ENCODE measurements at regions not wholly inside any gene's neighbourhood (a gene's known extent, or its start where the extent isn't known, plus 50 kb on each side); places are given as distances from the start of the nearest gene placed in this dataset.

DNA sequence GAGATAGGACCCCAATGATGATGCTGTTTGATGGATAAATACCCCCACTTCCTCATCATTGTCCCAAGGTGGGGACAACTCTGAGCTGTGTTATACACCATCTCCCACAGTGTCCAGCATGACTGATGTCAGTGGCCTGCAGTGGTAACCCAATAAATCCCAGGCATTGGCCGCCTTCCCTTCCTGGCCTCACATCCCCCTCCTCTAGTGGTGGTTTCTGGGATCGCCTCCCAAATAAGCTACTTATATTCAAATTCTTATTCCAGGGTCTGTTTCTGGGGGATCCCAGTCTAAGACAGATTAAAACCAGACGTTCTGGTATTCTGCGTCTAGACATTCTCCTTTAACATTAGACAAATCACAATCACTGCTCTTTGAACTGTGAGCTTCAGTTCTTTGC lies 90.6 kb downstream of the SCP2D1 start:
- H3K4me2 ChIP-seq (ENCODE audit: low read depth, low read length, poor library complexity, severe bottlenecking) = no peak overlapping the region
- no peaks in the 10 kb centered on the region for H4K20me1 ChIP-seq (ENCODE audit: insufficient read depth, low read length, poor library complexity, severe bottlenecking)
- no peaks in the 10 kb centered on the region for H3K36me3 ChIP-seq (ENCODE audit: insufficient read depth, low read length)
- no peaks in the 10 kb centered on the region for H3F3A ChIP-seq (ENCODE audit: low read depth)
- H3K9me2 ChIP-seq (replicated peaks; ENCODE audit: low read depth, low read length) = no peaks in the 10 kb centered on the region
- TF ChIP-seq, protein P1, sequence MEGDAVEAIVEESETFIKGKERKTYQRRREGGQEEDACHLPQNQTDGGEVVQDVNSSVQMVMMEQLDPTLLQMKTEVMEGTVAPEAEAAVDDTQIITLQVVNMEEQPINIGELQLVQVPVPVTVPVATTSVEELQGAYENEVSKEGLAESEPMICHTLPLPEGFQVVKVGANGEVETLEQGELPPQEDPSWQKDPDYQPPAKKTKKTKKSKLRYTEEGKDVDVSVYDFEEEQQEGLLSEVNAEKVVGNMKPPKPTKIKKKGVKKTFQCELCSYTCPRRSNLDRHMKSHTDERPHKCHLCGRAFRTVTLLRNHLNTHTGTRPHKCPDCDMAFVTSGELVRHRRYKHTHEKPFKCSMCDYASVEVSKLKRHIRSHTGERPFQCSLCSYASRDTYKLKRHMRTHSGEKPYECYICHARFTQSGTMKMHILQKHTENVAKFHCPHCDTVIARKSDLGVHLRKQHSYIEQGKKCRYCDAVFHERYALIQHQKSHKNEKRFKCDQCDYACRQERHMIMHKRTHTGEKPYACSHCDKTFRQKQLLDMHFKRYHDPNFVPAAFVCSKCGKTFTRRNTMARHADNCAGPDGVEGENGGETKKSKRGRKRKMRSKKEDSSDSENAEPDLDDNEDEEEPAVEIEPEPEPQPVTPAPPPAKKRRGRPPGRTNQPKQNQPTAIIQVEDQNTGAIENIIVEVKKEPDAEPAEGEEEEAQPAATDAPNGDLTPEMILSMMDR (conservative IDR thresholded peaks at IDR 0.05; ENCODE audit: low read length) = no peak
- no peak for TF ChIP-seq EZH2phosphoT487 (IDR thresholded peaks at IDR 0.05; ENCODE audit: borderline replicate concordance)
- H3K79me2 ChIP-seq (ENCODE audit: insufficient read depth, low read length) = no peaks in the 10 kb centered on the region
- no peak overlapping the region for H3K4me3 ChIP-seq (ENCODE audit: low read length, poor library complexity, severe bottlenecking)
- H2AFZ ChIP-seq (ENCODE audit: low read length) = no peak overlapping the region
- H3K4me1 ChIP-seq (ENCODE audit: insufficient read depth, low read length, poor library complexity, severe bottlenecking) = no peaks in the 10 kb centered on the region
- H3K9ac ChIP-seq (ENCODE audit: low read depth, low read length, poor library complexity, severe bottlenecking) = no peak overlapping the region
- H3K27me3 ChIP-seq (ENCODE audit: insufficient read depth, low read length, poor library complexity, severe bottlenecking) = no peaks in the 10 kb centered on the region
- no peaks in the 10 kb centered on the region for H3K9me3 ChIP-seq (ENCODE audit: insufficient read depth, low read depth, low read length)

DNA sequence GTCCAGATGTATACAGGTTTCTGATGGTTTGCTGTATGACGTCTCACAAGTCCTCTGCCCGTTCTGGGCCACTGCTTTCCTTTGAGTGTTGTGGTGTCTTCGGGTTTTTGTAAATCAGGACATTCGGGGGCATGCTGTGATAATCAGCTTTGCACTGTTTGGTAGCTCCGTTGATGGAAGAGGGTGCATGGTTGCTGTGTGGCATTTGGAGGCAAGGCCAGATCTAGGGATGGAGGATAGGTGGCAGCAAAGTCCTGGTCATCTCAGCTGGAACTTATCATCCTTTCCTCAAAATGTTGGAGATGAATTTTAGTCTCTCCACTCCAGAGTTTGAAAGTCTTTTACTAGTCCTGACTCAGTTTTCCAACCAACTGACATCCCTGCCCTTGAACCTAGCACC lies 91.0 kb downstream of the SCP2D1 start:
- Histone ChIP-seq H2AFZ (ENCODE audit: low read length) (no peak overlapping the region), H3K9ac (ENCODE audit: low read depth, low read length, poor library complexity, severe bottlenecking) (no peak overlapping the region), H3K9me2 (replicated peaks; ENCODE audit: low read depth, low read length) (no peaks in the 10 kb centered on the region), H4K20me1 (ENCODE audit: insufficient read depth, low read length, poor library complexity, severe bottlenecking) (no peaks in the 10 kb centered on the region), H3K79me2 (ENCODE audit: insufficient read depth, low read length) (no peaks in the 10 kb centered on the region), H3K9me3 (ENCODE audit: insufficient read depth, low read depth, low read length) (no peaks in the 10 kb centered on the region), H3K36me3 (ENCODE audit: insufficient read depth, low read length) (no peaks in the 10 kb centered on the region), H3K4me2 (ENCODE audit: low read depth, low read length, poor library complexity, severe bottlenecking) (no peak overlapping the region), H3K4me3 (ENCODE audit: low read length, poor library complexity, severe bottlenecking) (no peak overlapping the region), H3K27me3 (ENCODE audit: insufficient read depth, low read length, poor library complexity, severe bottlenecking) (no peaks in the 10 kb centered on the region), H3K4me1 (ENCODE audit: insufficient read depth, low read length, poor library complexity, severe bottlenecking) (no peaks in the 10 kb centered on the region), H3F3A (ENCODE audit: low read depth) (no peaks in the 10 kb centered on the region)
- TF ChIP-seq EZH2phosphoT487 (IDR thresholded peaks at IDR 0.05; ENCODE audit: borderline replicate concordance) = no peak
- TF ChIP-seq, protein P1 (conservative IDR thresholded peaks at IDR 0.05; ENCODE audit: low read length) = peak; percentile 26

DNA sequence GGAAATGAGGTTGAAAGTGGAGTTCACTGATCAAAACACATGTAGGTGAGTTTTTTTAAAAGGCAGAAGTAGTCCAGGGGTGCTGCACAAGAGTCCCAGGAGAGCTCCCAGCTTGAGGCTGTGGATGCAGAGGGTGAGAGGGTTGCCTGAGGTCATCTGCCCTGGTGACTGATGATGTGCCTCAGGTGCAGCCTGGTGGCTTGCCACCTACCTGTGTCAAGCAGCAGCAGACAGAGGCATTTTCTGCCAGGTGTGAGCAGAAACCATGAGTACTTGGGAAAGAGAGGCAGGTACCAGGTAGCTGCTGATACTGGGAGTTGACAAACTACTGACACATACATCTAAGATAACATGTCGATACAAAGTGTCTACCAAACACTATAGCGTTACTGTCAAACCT lies 92.5 kb downstream of the SCP2D1 start:
- Histone ChIP-seq H4K20me1 (ENCODE audit: insufficient read depth, low read length, poor library complexity, severe bottlenecking) (no peaks in the 10 kb centered on the region), H3F3A (ENCODE audit: low read depth) (no peaks in the 10 kb centered on the region), H3K27me3 (ENCODE audit: insufficient read depth, low read length, poor library complexity, severe bottlenecking) (no peaks in the 10 kb centered on the region), H3K9me3 (ENCODE audit: insufficient read depth, low read depth, low read length) (no peaks in the 10 kb centered on the region), H3K9ac (ENCODE audit: low read depth, low read length, poor library complexity, severe bottlenecking) (no peak overlapping the region), H2AFZ (ENCODE audit: low read length) (no peak overlapping the region), H3K4me3 (ENCODE audit: low read length, poor library complexity, severe bottlenecking) (no peak overlapping the region), H3K36me3 (ENCODE audit: insufficient read depth, low read length) (no peaks in the 10 kb centered on the region), H3K79me2 (ENCODE audit: insufficient read depth, low read length) (no peaks in the 10 kb centered on the region), H3K4me1 (ENCODE audit: insufficient read depth, low read length, poor library complexity, severe bottlenecking) (no peaks in the 10 kb centered on the region), H3K4me2 (ENCODE audit: low read depth, low read length, poor library complexity, severe bottlenecking) (no peak overlapping the region), H3K9me2 (replicated peaks; ENCODE audit: low read depth, low read length) (no peaks in the 10 kb centered on the region)
- no peak for TF ChIP-seq EZH2phosphoT487 (IDR thresholded peaks at IDR 0.05; ENCODE audit: borderline replicate concordance)
- TF ChIP-seq, protein P1 (conservative IDR thresholded peaks at IDR 0.05; ENCODE audit: low read length) = no peak

All from Loucy (cell line).